BLaER1 (cell line): ENCODE measurements at regions not wholly inside any gene's neighbourhood (a gene's known extent, or its start where the extent isn't known, plus 50 kb on each side); places are given as distances from the start of the nearest gene placed in this dataset.
"Not testable (repeated sequence)": the region's sequence is repeated elsewhere in the genome, so short reads cannot be mapped to it uniquely, and the experiment has no call there.

Experiments
- H3K27ac ChIP-seq: shearing (Covaris generic); formaldehyde crosslinking; 2 replicates; pipeline ENCODE4 v1.8.1; 2022
- H3K27me3 ChIP-seq: shearing (Covaris generic); formaldehyde crosslinking; 2 replicates; pipeline ENCODE4 v1.8.1; 2022
- H3K36me3 ChIP-seq: shearing (Covaris generic); formaldehyde crosslinking; 2 replicates; pipeline ENCODE4 v1.8.1; 2022
- H3K4me1 ChIP-seq: shearing (Covaris generic); formaldehyde crosslinking; 2 replicates; pipeline ENCODE4 v1.8.1; 2022
- H3K4me2 ChIP-seq: shearing (Covaris generic); formaldehyde crosslinking; 2 replicates; pipeline ENCODE4 v1.8.1; 2022
- H3K4me3 ChIP-seq: shearing (Covaris generic); formaldehyde crosslinking; 2 replicates; pipeline ENCODE4 v1.8.1; 2022
- H3K9ac ChIP-seq: shearing (Covaris generic); formaldehyde crosslinking; 2 replicates; pipeline ENCODE4 v1.8.1; 2022
- H3K9me3 ChIP-seq: shearing (Covaris generic); formaldehyde crosslinking; 2 replicates; pipeline ENCODE4 v1.8.1; 2022
- H4K20me1 ChIP-seq: shearing (Covaris generic); formaldehyde crosslinking; 2 replicates; pipeline ENCODE4 v1.8.1; 2022
- Cebpa-rat ChIP-seq: shearing (Covaris generic); IDR thresholded peaks from 2 replicates; pipeline ENCODE4 v1.8.1; 2022

GRCh38 chr4:93947286-93947685 is 118.7 kb downstream of the ATOH1 start:
- Histone ChIP-seq H3K4me1 (no peaks in the 10 kb centered on the region), H3K9ac (no peak overlapping the region), H3K27me3 (no peaks in the 10 kb centered on the region), H4K20me1 (no peaks in the 10 kb centered on the region), H3K36me3 (no peaks in the 10 kb centered on the region), H3K27ac (no peak overlapping the region), H3K4me3 (no peak overlapping the region), H3K9me3 (no peaks in the 10 kb centered on the region), H3K4me2 (no peak overlapping the region)
- TF ChIP-seq Cebpa-rat: no peak

DNA sequence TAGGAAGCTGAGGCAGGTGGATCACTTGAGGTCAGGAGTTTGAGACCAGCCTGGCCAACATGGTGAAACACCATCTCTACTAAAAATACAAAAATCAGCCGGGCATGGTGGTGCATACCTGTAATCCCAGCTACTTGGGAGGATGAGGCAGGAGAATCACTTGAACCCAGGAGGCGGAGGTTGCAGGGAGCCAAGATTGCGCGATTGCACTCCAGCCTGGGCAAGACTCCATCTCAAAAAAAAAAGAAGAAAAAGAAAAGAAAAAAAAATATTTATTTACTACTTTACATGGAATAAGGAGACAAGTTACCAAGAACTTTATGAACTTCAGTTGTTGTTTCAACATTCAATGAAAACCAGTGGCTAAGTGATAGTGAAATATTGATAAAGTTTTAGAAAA is 121.7 kb downstream of the ATOH1 start:
- H3K4me1 ChIP-seq, H3K36me3 ChIP-seq, H4K20me1 ChIP-seq, H3K9me3 ChIP-seq, H3K9ac ChIP-seq, H3K27me3 ChIP-seq, H3K27ac ChIP-seq, H3K4me2 ChIP-seq, H3K4me3 ChIP-seq: not testable (repeated sequence)

- no peak for TF ChIP-seq Cebpa-rat
- Histone ChIP-seq H3K27me3 (no peaks in the 10 kb centered on the region), H3K9ac (no peak overlapping the region), H3K36me3 (no peaks in the 10 kb centered on the region), H3K4me2 (no peak overlapping the region), H3K27ac (no peak overlapping the region), H4K20me1 (no peaks in the 10 kb centered on the region), H3K4me3 (no peak overlapping the region), H3K4me1 (no peaks in the 10 kb centered on the region), H3K9me3 (no peaks in the 10 kb centered on the region)
These were observed 128.6 kb downstream of the ATOH1 start for GRCh38 chr4:93957186-93957585.

GRCh38 chr4:93960450-93960849 is 131.9 kb downstream of the ATOH1 start:
- no peak for TF ChIP-seq Cebpa-rat
- Histone ChIP-seq H4K20me1 (no peaks in the 10 kb centered on the region), H3K9me3 (no peaks in the 10 kb centered on the region), H3K36me3 (no peaks in the 10 kb centered on the region), H3K4me2 (no peak overlapping the region), H3K27ac (no peak overlapping the region), H3K4me3 (no peak overlapping the region), H3K27me3 (no peaks in the 10 kb centered on the region), H3K4me1 (no peaks in the 10 kb centered on the region), H3K9ac (no peak overlapping the region)

DNA sequence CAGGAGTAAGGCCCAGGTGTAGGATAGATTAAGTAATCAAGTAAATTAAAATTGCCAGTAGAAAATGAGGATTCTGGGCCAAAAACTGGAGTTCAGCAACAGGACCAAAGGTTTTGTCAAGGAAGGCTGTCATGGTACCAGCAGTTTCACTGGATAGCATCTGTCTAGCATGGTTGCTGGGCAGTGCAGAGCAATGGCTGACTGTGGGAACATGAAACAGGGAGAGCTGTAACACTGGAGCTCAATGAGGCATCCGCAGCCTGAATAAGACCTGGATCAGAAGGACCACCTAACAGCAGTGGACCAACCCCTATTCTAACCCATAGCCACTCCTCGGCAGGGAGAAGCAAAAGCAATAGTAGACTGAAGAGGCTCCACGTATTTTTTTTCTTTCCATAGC is 132.4 kb downstream of the ATOH1 start:
- H3K27ac ChIP-seq: no peak overlapping the region
- no peaks in the 10 kb centered on the region for H3K9me3 ChIP-seq
- no peaks in the 10 kb centered on the region for H4K20me1 ChIP-seq
- no peak overlapping the region for H3K4me2 ChIP-seq
- no peak for TF ChIP-seq Cebpa-rat
- H3K4me1 ChIP-seq: no peaks in the 10 kb centered on the region
- H3K9ac ChIP-seq: no peak overlapping the region
- H3K36me3 ChIP-seq: no peaks in the 10 kb centered on the region
- H3K27me3 ChIP-seq: no peaks in the 10 kb centered on the region
- no peak overlapping the region for H3K4me3 ChIP-seq

- no peak for TF ChIP-seq Cebpa-rat
- no peaks in the 10 kb centered on the region for H3K36me3 ChIP-seq
- H3K27ac ChIP-seq: no peak overlapping the region
- no peaks in the 10 kb centered on the region for H3K27me3 ChIP-seq
- no peak overlapping the region for H3K9ac ChIP-seq
- H3K4me2 ChIP-seq: no peak overlapping the region
- H4K20me1 ChIP-seq: no peaks in the 10 kb centered on the region
- H3K4me3 ChIP-seq: no peak overlapping the region
- no peaks in the 10 kb centered on the region for H3K4me1 ChIP-seq
- no peaks in the 10 kb centered on the region for H3K9me3 ChIP-seq
These were observed 153.0 kb downstream of the ATOH1 start for GRCh38 chr4:93981594-93981993.

GRCh38 chr4:93982255-93982654 is 153.7 kb downstream of the ATOH1 start:
- Histone ChIP-seq H3K27ac (no peak overlapping the region), H4K20me1 (no peaks in the 10 kb centered on the region), H3K27me3 (no peaks in the 10 kb centered on the region), H3K9me3 (no peaks in the 10 kb centered on the region), H3K4me1 (no peaks in the 10 kb centered on the region), H3K4me3 (no peak overlapping the region), H3K4me2 (no peak overlapping the region), H3K9ac (no peak overlapping the region), H3K36me3 (no peaks in the 10 kb centered on the region)
- TF ChIP-seq Cebpa-rat: no peak

- Histone ChIP-seq H4K20me1 (no peaks in the 10 kb centered on the region), H3K27ac (no peak overlapping the region), H3K9ac (no peak overlapping the region), H3K4me2 (no peak overlapping the region), H3K4me3 (no peak overlapping the region), H3K27me3 (no peaks in the 10 kb centered on the region), H3K9me3 (no peaks in the 10 kb centered on the region), H3K4me1 (no peaks in the 10 kb centered on the region), H3K36me3 (no peaks in the 10 kb centered on the region)
- no peak for TF ChIP-seq Cebpa-rat
These were observed 154.6 kb downstream of the ATOH1 start for GRCh38 chr4:93983140-93983539.

GRCh38 chr4:93994175-93994994 is 165.8 kb downstream of the ATOH1 start:
- no peak for TF ChIP-seq Cebpa-rat
- Histone ChIP-seq H3K9me3 (no peaks in the 10 kb centered on the region), H3K4me3 (no peak overlapping the region), H3K4me2 (no peak overlapping the region), H3K9ac (no peak overlapping the region), H3K27me3 (no peaks in the 10 kb centered on the region), H4K20me1 (no peaks in the 10 kb centered on the region), H3K4me1 (no peaks in the 10 kb centered on the region), H3K36me3 (no peaks in the 10 kb centered on the region), H3K27ac (no peak overlapping the region)

DNA sequence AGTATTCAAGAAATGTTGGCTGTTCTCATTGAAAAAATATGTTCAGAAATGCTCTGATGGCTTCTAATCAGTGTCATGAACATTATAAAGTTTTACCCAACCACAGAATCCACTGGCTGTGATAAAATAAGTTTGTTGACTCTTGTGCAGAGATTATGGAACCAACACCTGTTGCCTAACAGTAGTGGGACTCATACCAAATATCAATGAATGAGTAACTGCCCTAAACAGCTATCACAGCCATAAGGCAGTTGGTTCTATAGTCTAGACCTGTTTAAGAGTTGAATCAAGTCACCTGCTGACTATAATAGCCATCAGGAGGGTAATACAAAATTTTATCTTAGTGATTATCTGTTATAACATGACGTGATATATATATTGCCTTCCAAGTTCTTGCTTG is 168.3 kb downstream of the ATOH1 start:
- Histone ChIP-seq H3K4me2 (no peak overlapping the region), H3K27ac (no peak overlapping the region)
- no peak for TF ChIP-seq Cebpa-rat

DNA sequence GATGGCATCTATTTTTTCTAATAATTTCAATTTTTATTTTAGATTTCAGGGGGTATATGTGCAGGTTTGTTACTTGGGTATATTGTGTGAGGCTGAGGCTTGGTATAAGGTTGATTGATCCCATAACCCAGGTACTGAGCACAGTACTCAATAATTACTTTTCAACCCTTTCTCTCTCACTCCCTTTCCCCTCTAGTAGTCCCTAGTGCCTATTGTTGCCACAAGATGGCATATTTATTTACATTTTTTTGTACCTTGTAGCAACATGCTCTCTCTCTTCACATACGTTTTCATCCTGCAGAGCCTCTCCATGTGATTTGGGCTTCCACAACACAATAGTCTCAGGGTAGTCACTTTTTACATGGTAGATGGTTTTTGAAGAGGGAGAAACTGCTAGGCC is 172.0 kb downstream of the ATOH1 start:
- no peaks in the 10 kb centered on the region for H3K4me1 ChIP-seq
- H3K36me3 ChIP-seq: no peaks in the 10 kb centered on the region
- no peak overlapping the region for H3K4me3 ChIP-seq
- no peaks in the 10 kb centered on the region for H3K27me3 ChIP-seq
- H3K27ac ChIP-seq: no peak overlapping the region
- H4K20me1 ChIP-seq: no peaks in the 10 kb centered on the region
- no peak for TF ChIP-seq Cebpa-rat
- no peak overlapping the region for H3K9ac ChIP-seq
- H3K4me2 ChIP-seq: no peak overlapping the region
- no peaks in the 10 kb centered on the region for H3K9me3 ChIP-seq

More for the DNA sequence above, 168.3 kb downstream of the ATOH1 start:
- no peak overlapping the region for H3K9ac ChIP-seq
- H3K36me3 ChIP-seq: no peaks in the 10 kb centered on the region
- H4K20me1 ChIP-seq: no peaks in the 10 kb centered on the region
- no peaks in the 10 kb centered on the region for H3K9me3 ChIP-seq
- H3K27me3 ChIP-seq: no peaks in the 10 kb centered on the region
- H3K4me1 ChIP-seq: no peaks in the 10 kb centered on the region
- no peak overlapping the region for H3K4me3 ChIP-seq
